ENCODE measurements at regions not wholly inside any gene's neighbourhood (a gene's known extent, or its start where the extent isn't known, plus 50 kb on each side); places are given as distances from the start of the nearest gene placed in this dataset.

DNA sequence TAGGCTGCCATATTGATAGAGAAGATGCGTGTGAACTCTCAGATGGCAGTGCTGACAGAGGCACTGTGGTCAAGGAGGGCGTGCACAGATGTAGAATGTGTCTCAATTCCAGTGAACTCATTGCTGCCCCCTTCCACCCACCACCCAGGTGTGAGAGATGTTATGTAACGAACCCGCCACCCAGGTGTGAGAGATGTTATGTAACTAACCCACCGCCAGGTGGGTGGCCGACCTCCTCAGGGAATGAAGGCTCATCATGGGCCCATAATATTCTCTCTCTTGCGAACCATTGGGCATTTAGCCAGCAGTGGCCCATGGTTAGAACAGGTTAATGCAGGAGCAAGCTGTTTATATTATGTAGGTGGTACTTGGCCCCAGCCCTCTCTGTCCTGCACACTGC, 140.4 kb upstream of the MTPN start:
- TF ChIP-seq, protein P1, sequence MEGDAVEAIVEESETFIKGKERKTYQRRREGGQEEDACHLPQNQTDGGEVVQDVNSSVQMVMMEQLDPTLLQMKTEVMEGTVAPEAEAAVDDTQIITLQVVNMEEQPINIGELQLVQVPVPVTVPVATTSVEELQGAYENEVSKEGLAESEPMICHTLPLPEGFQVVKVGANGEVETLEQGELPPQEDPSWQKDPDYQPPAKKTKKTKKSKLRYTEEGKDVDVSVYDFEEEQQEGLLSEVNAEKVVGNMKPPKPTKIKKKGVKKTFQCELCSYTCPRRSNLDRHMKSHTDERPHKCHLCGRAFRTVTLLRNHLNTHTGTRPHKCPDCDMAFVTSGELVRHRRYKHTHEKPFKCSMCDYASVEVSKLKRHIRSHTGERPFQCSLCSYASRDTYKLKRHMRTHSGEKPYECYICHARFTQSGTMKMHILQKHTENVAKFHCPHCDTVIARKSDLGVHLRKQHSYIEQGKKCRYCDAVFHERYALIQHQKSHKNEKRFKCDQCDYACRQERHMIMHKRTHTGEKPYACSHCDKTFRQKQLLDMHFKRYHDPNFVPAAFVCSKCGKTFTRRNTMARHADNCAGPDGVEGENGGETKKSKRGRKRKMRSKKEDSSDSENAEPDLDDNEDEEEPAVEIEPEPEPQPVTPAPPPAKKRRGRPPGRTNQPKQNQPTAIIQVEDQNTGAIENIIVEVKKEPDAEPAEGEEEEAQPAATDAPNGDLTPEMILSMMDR (IDR thresholded peaks at IDR 0.05; ENCODE audit: low read depth, low read length) = no peak
- TF ChIP-seq POLR2A (IDR thresholded peaks at IDR 0.05; ENCODE audit: extremely low read depth, insufficient read length) = no peak
- TF ChIP-seq, protein P2, sequence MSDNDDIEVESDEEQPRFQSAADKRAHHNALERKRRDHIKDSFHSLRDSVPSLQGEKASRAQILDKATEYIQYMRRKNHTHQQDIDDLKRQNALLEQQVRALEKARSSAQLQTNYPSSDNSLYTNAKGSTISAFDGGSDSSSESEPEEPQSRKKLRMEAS (IDR thresholded peaks at IDR 0.05; ENCODE audit: low read depth, low read length) = no peak

Measured in NB4 (cell line).